PFSK-1 (cell line): ENCODE measurements at regions not wholly inside any gene's neighbourhood (a gene's known extent, or its start where the extent isn't known, plus 50 kb on each side); places are given as distances from the start of the nearest gene placed in this dataset.

ENCODE experiments used
- FOXP2 ChIP-seq: optimal IDR thresholded peaks from 2 replicates; pipeline ENCODE3; 2011; ENCODE audit warnings: borderline replicate concordance, control low read depth, inconsistent platforms; ENCODE audit not compliant: insufficient read depth; ENCODE audit errors: extremely low read length, extremely low read depth
- POLR2AphosphoS5 ChIP-seq: IDR thresholded peaks from 2 replicates; pipeline ENCODE4 v1.6.1; 2012; ENCODE audit warnings: low read depth, mild to moderate bottlenecking, control low read depth, low read length, moderate library complexity
- REST ChIP-seq, 2 experiments: IDR thresholded peaks; 2 replicates each; pipeline versions ENCODE4 v1.6.1 to v1.8.0; 2011 to 2012; ENCODE audit warnings: low read depth in 2 of 2, low read length in 2 of 2, control low read depth in 1 of 2, inconsistent platforms in 1 of 2, mild to moderate bottlenecking in 1 of 2, moderate library complexity in 1 of 2; ENCODE audit not compliant: insufficient read depth in 1 of 2
- SIN3A ChIP-seq: IDR thresholded peaks from 2 replicates; pipeline ENCODE4 v1.6.1; 2012; ENCODE audit warnings: mild to moderate bottlenecking, low read length, moderate library complexity, borderline replicate concordance; ENCODE audit not compliant: insufficient read depth
- TAF1 ChIP-seq: IDR thresholded peaks from 2 replicates; pipeline ENCODE4 v1.6.1; 2012; ENCODE audit warnings: low read length, control low read depth, borderline replicate concordance; ENCODE audit not compliant: insufficient read depth

GRCh38 chr12:41930866-41931437, 213.7 kb downstream of the GXYLT1 start:
- TF ChIP-seq REST (IDR thresholded peaks at IDR 0.05; ENCODE audit: insufficient read depth in 1 of 2, low read depth in 2 of 2, low read length in 2 of 2) (no peak), POLR2AphosphoS5 (no peak), SIN3A (no peak), TAF1 (no peak), FOXP2 (no peak)
